ENCODE measurements at regions not wholly inside any gene's neighbourhood (a gene's known extent, or its start where the extent isn't known, plus 50 kb on each side); places are given as distances from the start of the nearest gene placed in this dataset.

DNA sequence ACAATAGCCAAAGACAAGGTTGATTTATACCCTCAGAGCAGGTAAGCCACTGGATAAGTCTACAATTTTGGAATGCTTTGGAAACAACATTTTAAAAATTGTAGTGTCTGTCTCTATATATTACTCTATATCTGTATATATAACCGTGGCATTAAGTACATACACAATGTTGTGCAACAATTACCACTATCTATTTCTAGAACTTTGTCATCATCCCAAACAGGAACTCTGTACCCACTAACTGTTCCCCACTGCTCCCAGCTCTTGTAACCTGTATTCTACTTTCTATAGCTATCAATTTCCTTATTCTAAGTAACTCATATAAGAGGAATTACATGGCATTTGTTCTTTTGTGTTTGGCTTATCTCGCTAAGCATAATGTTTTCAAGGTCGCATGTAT is 78.2 kb upstream of the ASCC3 start:
- TF ChIP-seq, protein P1, sequence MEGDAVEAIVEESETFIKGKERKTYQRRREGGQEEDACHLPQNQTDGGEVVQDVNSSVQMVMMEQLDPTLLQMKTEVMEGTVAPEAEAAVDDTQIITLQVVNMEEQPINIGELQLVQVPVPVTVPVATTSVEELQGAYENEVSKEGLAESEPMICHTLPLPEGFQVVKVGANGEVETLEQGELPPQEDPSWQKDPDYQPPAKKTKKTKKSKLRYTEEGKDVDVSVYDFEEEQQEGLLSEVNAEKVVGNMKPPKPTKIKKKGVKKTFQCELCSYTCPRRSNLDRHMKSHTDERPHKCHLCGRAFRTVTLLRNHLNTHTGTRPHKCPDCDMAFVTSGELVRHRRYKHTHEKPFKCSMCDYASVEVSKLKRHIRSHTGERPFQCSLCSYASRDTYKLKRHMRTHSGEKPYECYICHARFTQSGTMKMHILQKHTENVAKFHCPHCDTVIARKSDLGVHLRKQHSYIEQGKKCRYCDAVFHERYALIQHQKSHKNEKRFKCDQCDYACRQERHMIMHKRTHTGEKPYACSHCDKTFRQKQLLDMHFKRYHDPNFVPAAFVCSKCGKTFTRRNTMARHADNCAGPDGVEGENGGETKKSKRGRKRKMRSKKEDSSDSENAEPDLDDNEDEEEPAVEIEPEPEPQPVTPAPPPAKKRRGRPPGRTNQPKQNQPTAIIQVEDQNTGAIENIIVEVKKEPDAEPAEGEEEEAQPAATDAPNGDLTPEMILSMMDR (IDR thresholded peaks at IDR 0.05 in 2 of 3, conservative IDR thresholded peaks at IDR 0.05 in 1 of 3; ENCODE audit: borderline replicate concordance in 1 of 3, insufficient read depth in 1 of 3, low read depth in 2 of 3, low read length in 2 of 3), result no peak
- no peak for TF ChIP-seq CBX3 (IDR thresholded peaks at IDR 0.05; ENCODE audit: low read depth)
- no peak for TF ChIP-seq POLR2A (IDR thresholded peaks at IDR 0.05; ENCODE audit: borderline replicate concordance, extremely low read depth, insufficient read depth, insufficient read length)
- no peak for TF ChIP-seq CEBPB (IDR thresholded peaks at IDR 0.05; ENCODE audit: low read depth)
- TF ChIP-seq YY1 (IDR thresholded peaks at IDR 0.05; ENCODE audit: extremely low read depth, insufficient replicate concordance, low read depth, low read length), result no peak
- no peak for TF ChIP-seq EZH2 (IDR thresholded peaks at IDR 0.05)
- TF ChIP-seq SIN3A (IDR thresholded peaks at IDR 0.05; ENCODE audit: low read depth), result no peak

Data from HCT116 (cell line).